ENCODE measurements at regions not wholly inside any gene's neighbourhood (a gene's known extent, or its start where the extent isn't known, plus 50 kb on each side); places are given as distances from the start of the nearest gene placed in this dataset.

- no peak for TF ChIP-seq TCF7L2 (IDR thresholded peaks at IDR 0.05; ENCODE audit: borderline replicate concordance, extremely low read depth, insufficient read depth, insufficient read length)
Measured at GRCh38 chr6:19369785-19370184, 467.4 kb upstream of the ID4 start (continued).

- intact Hi-C loops (cut with micrococcal nuclease) = no loop called here
- no peaks in the 10 kb centered on the region for H3K79me2 ChIP-seq (ENCODE audit: insufficient read depth, low read length)
- no peak overlapping the region for H3K4me2 ChIP-seq (ENCODE audit: low read length)
- ChIA-PET POLR2A (no interaction called here), RAD21 (ENCODE audit: low non-redundant PET in 1 of 2, low total read pairs in 2 of 2, uncharacterized antibody in 2 of 2, unreplicated experiment in 2 of 2) (no interaction called here), CTCF (no interaction called here)
- H4K20me1 ChIP-seq (ENCODE audit: insufficient read depth) = no peaks in the 10 kb centered on the region
- H3K36me3 ChIP-seq (ENCODE audit: control insufficient read depth in 1 of 2, insufficient read depth in 2 of 2, low read length in 2 of 2) = no peaks in the 10 kb centered on the region
- H2AFZ ChIP-seq (ENCODE audit: low read depth, low read length, poor library complexity, severe bottlenecking) = no peak overlapping the region
- TF ChIP-seq, protein P1, sequence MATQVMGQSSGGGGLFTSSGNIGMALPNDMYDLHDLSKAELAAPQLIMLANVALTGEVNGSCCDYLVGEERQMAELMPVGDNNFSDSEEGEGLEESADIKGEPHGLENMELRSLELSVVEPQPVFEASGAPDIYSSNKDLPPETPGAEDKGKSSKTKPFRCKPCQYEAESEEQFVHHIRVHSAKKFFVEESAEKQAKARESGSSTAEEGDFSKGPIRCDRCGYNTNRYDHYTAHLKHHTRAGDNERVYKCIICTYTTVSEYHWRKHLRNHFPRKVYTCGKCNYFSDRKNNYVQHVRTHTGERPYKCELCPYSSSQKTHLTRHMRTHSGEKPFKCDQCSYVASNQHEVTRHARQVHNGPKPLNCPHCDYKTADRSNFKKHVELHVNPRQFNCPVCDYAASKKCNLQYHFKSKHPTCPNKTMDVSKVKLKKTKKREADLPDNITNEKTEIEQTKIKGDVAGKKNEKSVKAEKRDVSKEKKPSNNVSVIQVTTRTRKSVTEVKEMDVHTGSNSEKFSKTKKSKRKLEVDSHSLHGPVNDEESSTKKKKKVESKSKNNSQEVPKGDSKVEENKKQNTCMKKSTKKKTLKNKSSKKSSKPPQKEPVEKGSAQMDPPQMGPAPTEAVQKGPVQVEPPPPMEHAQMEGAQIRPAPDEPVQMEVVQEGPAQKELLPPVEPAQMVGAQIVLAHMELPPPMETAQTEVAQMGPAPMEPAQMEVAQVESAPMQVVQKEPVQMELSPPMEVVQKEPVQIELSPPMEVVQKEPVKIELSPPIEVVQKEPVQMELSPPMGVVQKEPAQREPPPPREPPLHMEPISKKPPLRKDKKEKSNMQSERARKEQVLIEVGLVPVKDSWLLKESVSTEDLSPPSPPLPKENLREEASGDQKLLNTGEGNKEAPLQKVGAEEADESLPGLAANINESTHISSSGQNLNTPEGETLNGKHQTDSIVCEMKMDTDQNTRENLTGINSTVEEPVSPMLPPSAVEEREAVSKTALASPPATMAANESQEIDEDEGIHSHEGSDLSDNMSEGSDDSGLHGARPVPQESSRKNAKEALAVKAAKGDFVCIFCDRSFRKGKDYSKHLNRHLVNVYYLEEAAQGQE (IDR thresholded peaks at IDR 0.05; ENCODE audit: low read depth) = no peak
- TF ChIP-seq ZNF274 (IDR thresholded peaks at IDR 0.05; ENCODE audit: low read depth, low read length) (no peak), MAX (IDR thresholded peaks at IDR 0.05) (no peak), EZH2 (IDR thresholded peaks at IDR 0.05) (no peak), CBX3 (IDR thresholded peaks at IDR 0.05; ENCODE audit: low read depth) (no peak), JUND (IDR thresholded peaks at IDR 0.05) (no peak), ZBTB33 (IDR thresholded peaks at IDR 0.05; ENCODE audit: extremely low read depth, insufficient replicate concordance, low read length) (no peak), ELF1 (IDR thresholded peaks at IDR 0.05; ENCODE audit: borderline replicate concordance, low read depth) (no peak), SRF (IDR thresholded peaks at IDR 0.05; ENCODE audit: low read depth) (no peak)
- BruUV-seq (replicated peaks) = no TSS peak
- no peak overlapping the region for H3K4me3 ChIP-seq (replicated peaks in 1 of 2; ENCODE audit: low read depth in 1 of 2, low read length in 2 of 2)
- no peak overlapping the region for H3K9ac ChIP-seq (ENCODE audit: low read length)
- ATAC-seq = no peak
- no peak for DNase-seq (ENCODE audit: low read depth, low spot score)
- H3K4me1 ChIP-seq (ENCODE audit: control insufficient read depth in 1 of 2, insufficient read depth in 2 of 2, low read length in 2 of 2) = peaks cover 0 to 7% of the 10 kb centered on the region in 2 experiments; a peak in 1 of 4 replicates
- H3K27me3 ChIP-seq (ENCODE audit: insufficient read depth, low read length) = no peaks in the 10 kb centered on the region
- no peak overlapping the region for H3K27ac ChIP-seq (ENCODE audit: low read depth, low read length)
- no peaks in the 10 kb centered on the region for H3K9me2 ChIP-seq (ENCODE audit: insufficient read depth)
- no peaks in the 10 kb centered on the region for H3K9me3 ChIP-seq (ENCODE audit: control insufficient read depth in 1 of 2, insufficient read depth in 1 of 2, low read depth in 1 of 2, low read length in 2 of 2)
Measured at GRCh38 chr6:19370831-19371230, 466.3 kb upstream of the ID4 start.
